GM18502 (cell line): ENCODE measurements at regions not wholly inside any gene's neighbourhood (a gene's known extent, or its start where the extent isn't known, plus 50 kb on each side); places are given as distances from the start of the nearest gene placed in this dataset.
"Not testable (repeated sequence)": the region's sequence is repeated elsewhere in the genome, so short reads cannot be mapped to it uniquely, and the experiment has no call there.

Experiments used
- ATAC-seq: cut with Tn5 transposase; IDR thresholded peaks from one replicate; pipeline ENCODE4 v1.9.1; 2021; ENCODE audit warnings: mild to moderate bottlenecking; ENCODE audit not compliant: unreplicated experiment, poor library complexity

DNA sequence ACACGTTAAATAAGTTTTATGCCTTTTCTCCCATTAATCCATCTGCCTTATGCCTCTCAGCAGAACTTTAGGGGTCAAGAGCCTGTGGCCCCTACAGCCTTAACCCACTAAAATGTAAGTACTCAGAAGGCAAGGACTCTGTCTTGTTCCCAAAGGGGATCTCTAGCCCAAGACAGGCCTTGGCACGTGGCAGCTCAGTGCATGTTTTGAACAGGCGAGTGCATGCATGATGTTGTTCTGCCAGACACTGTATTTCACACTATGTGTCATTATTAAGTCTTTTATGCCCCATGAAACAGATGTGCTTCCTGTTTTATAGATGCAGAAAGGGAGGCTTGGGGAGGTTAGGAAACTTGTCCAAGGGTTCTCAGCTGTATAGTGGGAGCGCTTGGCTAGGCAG, 102.8 kb downstream of the ETS2 start:
- ATAC-seq = no peak

DNA sequence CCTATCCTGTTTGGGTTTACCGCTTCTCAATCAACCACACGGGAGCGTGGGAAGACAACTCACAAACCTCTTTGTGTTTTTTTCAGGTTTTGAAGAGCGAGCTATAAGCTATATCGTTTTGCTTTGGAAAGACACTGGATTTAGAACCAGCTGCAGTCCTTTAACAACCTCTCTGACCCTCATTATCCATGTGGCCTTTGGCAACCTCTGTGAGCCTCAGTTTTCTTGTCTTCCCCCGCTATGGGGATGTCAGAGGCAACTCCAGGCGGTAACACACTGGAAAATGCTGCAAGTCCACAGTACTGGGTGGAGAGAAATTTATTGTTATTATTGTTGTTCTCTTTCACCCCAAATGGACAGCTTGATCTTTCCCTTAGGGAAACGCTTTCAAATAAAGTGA, 100.0 kb downstream of the ETS2 start:
- no peak for ATAC-seq

DNA sequence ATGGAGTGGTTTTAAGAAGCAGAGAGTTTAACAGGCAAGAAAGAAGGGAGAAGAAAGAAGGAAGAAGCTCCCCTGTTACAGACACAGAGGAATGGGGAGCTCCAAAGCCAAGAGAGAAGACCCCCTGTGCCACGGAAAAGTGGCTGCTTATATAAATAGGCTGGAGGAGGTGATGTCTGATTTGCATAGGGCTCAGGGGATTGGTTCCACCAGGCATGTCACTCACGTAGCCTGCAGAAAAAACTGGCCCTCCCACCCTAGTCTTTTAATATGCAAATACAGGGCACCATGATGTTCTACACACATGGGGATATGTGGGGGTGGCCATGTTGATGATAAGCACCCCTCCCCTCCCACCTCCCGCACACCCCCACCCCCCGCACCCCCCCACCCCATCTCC, 99.6 kb downstream of the ETS2 start:
- no peak for ATAC-seq

DNA sequence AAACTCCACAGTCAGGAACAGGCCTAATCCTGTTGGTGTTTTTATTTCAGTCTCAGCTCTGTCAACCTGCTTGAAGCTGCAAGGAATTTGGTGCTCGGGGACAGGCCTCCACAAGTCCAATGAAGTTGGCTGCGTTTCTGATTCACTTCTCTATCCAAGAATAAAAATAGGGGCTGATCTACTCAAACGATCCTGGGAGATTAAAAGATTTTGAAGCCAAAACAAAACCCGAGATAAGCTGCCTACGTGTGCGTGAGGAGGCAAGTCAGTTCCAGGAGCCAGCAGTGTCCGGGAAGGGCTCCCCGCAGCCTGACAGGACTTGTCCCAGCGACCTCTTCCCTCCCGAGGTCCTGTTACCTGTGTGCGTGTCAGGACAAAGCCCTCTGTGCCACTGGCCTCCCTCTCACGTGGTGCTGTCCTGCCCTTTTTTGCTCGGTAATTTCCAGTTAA, 98.0 kb downstream of the ETS2 start:
- ATAC-seq = no peak

GRCh38 chr21:38902608-38903445, 97.1 kb downstream of the ETS2 start:
- ATAC-seq = no peak

DNA sequence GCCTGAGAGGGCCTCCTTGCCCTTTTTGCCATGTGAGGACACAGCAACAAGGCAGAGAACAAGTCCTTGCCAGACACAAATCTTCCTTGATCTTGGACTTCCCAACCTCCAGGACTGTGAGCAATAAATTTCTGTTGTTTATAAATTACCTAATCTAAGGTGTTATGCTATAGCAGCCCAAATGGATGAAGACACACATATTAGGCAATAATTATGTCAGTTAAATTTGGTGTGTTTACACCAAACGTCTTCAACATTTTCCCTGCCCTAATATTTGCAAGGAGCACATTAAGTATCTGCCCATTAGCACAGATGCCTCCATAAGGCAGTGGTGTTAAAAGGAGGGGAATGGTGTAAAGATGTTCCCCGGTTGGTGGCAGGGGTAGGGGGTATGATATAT, 94.8 kb downstream of the ETS2 start:
- ATAC-seq = no peak

DNA sequence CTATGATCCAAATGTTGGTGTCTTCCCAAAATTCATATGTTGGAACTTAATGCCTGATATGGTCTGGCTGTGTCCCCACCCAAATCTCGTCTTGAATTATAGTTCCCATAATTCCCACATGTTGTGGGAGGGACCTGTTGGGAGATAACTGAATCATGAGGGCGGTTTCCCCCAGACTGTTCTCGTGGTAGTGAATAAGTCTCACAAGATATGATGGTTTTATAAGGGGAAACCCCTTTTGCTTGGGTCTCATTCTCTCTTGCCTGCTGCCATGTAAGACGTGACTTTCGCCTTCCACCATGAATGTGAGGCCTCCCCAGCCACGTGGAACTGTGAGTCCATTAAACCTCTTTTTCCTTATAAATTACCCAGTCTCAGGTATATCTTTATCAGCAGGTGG, 94.3 kb downstream of the ETS2 start:
- not testable (repeated sequence) for ATAC-seq

DNA sequence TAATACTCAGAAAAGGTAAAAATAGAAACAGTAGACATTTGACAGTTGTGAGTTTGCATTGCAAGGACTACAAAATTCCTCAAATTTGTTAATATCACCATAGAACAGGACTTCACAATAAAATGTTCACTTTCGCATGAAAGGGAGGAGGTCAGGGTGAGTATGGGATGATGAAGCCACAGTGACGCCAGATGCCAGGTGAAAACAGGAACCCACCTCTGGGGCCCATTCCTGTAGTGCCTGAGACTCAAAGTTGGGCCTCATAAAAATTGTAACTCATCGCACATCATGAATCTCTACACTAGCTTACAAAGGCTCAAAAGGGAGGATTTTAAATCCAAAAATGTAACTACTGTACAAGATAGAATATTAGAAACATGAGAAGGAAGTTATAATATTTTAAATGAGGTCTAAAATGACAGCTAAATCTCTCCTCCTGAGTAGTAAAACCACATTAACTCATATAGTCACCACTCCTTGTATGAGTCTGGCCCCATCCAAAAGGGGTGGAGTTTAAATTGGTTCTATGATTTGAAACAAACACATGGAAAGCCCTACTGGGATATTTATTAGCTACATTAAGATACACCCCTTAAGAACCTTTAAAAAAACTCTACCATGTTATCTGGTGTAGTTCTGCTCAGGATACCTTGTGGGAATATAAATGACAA, 93.7 kb downstream of the ETS2 start:
- no peak for ATAC-seq

GRCh38 chr21:38898422-38899096, 92.8 kb downstream of the ETS2 start:
- ATAC-seq = no peak

- no peak for ATAC-seq
Observed at GRCh38 chr21:38897532-38898421, 92.0 kb downstream of the ETS2 start.

DNA sequence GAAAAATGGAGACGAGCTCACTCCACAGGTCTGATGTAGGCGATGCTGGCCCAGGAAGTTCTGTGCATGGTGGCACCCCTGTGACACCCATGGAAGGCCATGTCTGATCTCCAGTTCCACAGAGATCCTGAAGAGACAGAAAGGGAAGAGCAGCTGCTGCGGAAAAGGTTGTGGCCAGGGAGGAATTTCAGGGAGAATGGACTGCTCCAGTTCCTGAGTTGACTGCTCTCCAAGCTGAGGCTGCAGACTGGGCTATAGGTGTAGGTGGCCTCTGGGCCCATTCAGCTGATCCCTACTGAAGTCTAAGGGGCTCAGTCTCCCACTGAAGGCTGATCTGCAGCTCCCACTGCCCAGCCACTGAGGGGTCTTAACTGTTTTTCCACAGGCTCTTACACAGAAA, 89.2 kb downstream of the ETS2 start:
- ATAC-seq = no peak

DNA sequence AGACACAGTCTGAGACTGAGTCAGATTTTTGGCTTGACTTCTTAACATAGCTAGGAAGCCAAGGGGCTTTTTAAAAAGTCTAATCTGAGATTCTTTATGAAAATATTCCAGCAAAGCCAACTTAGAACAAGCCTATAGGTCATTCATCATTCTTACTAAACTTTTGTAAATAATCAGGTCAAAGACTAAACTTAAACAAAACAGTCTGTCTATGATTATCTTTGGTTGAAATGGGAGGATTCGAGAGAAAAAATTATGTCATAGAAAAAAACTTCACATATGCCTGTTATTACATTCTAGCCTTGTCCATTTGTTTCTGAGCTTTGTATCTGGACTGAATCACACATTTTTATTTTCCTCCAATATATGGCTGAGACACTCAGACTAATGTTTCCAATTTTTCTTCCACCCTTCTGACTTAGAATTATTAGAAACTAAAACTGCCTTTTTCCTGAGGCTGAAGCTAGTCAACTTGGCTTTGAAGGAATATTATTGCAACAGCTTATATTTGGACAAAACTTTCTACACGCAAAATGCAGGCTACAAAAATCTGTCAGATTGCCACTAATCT, 83.3 kb downstream of the ETS2 start:
- ATAC-seq = no peak

DNA sequence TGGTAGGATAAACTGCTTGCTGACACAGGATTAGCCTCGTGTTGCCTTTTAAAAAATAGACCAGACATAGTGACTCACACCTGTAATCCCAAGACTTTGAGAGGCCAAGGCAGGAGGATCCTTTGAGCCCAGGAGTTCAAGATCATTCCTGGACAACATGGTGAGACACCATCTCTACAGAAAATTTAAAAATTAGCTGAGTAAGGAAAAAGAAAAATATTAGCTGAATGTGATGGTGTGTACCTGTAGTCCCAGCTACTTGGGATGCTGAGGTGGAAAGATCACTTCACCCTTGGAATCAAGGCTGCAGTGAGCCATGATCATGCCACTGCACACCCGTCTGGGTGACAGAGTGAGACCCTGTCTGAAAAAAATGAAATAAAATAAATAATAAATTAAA, 82.0 kb downstream of the ETS2 start:
- no peak for ATAC-seq

GRCh38 chr21:38887062-38887686, 81.4 kb downstream of the ETS2 start:
- ATAC-seq = no peak

GRCh38 chr21:38885909-38886308, 80.2 kb downstream of the ETS2 start:
- no peak for ATAC-seq

GRCh38 chr21:38884440-38884839, 78.7 kb downstream of the ETS2 start:
- ATAC-seq = no peak

DNA sequence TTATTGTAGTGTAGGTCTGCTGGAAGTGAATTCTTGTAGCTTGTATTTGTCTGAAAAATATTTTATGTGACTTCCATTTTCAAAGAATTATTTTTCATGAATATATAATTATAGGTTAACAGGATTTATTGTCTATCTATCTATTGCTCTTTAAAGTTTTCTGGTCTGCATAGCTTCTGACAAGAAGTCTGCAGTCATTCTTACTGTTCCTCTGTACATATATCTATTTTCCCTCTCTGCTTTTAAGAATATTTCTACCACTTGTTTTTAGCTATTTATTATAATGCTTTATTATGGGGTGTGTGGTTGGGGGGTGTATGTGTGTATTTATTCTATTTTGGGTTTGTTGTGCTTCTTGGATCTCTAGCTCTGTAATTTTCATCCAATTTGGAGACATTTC, 77.4 kb downstream of the ETS2 start:
- ATAC-seq = no peak

- ATAC-seq = no peak
Observed at GRCh38 chr21:38881131-38881530, 75.4 kb downstream of the ETS2 start.

DNA sequence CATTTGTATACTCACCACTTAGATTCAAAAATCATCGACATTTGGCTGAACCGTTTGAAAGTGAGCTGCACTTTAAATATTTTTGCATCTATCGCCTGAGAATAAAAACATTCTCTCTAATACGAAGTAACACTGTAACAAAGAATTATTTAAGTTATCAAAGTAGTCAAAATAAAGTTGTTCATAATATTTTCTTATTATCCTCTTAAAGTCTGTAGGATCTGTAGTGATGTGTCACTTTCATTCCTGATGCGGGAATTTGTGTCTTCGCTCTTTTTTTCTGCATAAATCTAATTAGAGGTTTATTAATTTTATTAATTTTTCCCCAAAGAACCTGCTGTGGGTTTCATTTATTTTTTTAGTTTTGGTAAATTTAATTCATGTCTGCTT, 74.8 kb downstream of the ETS2 start:
- ATAC-seq = no peak
